Upper lobe of left lung (tissue), 6 donors: ENCODE measurements at regions not wholly inside any gene's neighbourhood (a gene's known extent, or its start where the extent isn't known, plus 50 kb on each side); places are given as distances from the start of the nearest gene placed in this dataset.
A peak's percentile ranks its signal among the peaks of the same experiment; 100 is the strongest.

Experiments used
- ATAC-seq, 2 donors: fragments of 200-7000 bp; cut with Tn5 transposase; one replicate each; pipeline ENCODE4 v1.9.1; 2022; ENCODE audit warnings: mild to moderate bottlenecking in 2 of 2, moderate library complexity in 2 of 2; ENCODE audit not compliant: low FRiP score in 2 of 2
- DNase-seq, 2 donors: peaks; one replicate each; pipeline ENCODE4 v3.0.0-alpha.2; 2019 to 2020
- H3K27ac ChIP-seq, 4 donors: fragments of 200-600 bp; sonication (generic); one replicate each; pipeline ENCODE4 v1.5.1; 2016 to 2019
- H3K27me3 ChIP-seq, 4 donors: fragments of 200-600 bp; sonication (generic); one replicate each; pipeline ENCODE4 v1.5.1; 2017 to 2019
- H3K36me3 ChIP-seq, 4 donors: fragments of 200-600 bp; sonication (generic); one replicate each; pipeline ENCODE4 v1.5.1; 2016 to 2019
- H3K4me1 ChIP-seq, 4 donors: fragments of 200-600 bp; sonication (generic); one replicate each; pipeline ENCODE4 v1.5.1; 2018 to 2019
- H3K4me3 ChIP-seq, 4 donors: fragments of 200-600 bp; sonication (generic); one replicate each; pipeline ENCODE4 v1.5.1; 2017 to 2019; ENCODE audit warnings: mild to moderate bottlenecking in 2 of 4, moderate library complexity in 1 of 4
- H3K9me3 ChIP-seq, 4 donors: fragments of 200-600 bp; sonication (generic); one replicate each; pipeline ENCODE4 v1.5.1; 2018 to 2019
- EP300 ChIP-seq, 4 donors: sonication (generic); formaldehyde crosslinking; IDR thresholded peaks; one replicate each; pipeline ENCODE4 v1.5.1; 2017; ENCODE audit warnings: antibody characterized with exemption in 4 of 4, control low read depth in 2 of 4
- POLR2A ChIP-seq, 4 donors: fragments of 450-650 bp; IDR thresholded peaks; one replicate each; pipeline ENCODE4 v1.5.1; 2016 to 2017; ENCODE audit warnings: antibody characterized with exemption in 4 of 4, mild to moderate bottlenecking in 2 of 4
- POLR2AphosphoS5 ChIP-seq, 2 donors: sonication (generic); formaldehyde crosslinking; IDR thresholded peaks; one replicate each; pipeline ENCODE4 v1.5.1; 2017; ENCODE audit warnings: antibody characterized with exemption in 2 of 2
- WGBS, 2 donors: methylation state at CpG; one replicate each; pipeline ENCODE4 v1.1.5; 2017 to 2018; 5-methylcytosine and 5-hydroxymethylcytosine counted together
- TF ChIP-seq, protein P1 (sequence below), 6 experiments: fragments of 450-650 bp in 4 of 6; fragments of 200-600 bp in 2 of 6; sonication (generic) in 2 of 6; IDR thresholded peaks; one replicate each; pipeline ENCODE4 v1.5.1; 2016 to 2019; ENCODE audit warnings: antibody characterized with exemption in 6 of 6
- donor health status: DM: no; HTN: no; CAD: no; lungs with moderate emphysema.
- donor health status: DM: no; HTN: yes; CAD: no; lungs with severe emphysema.

DNA sequence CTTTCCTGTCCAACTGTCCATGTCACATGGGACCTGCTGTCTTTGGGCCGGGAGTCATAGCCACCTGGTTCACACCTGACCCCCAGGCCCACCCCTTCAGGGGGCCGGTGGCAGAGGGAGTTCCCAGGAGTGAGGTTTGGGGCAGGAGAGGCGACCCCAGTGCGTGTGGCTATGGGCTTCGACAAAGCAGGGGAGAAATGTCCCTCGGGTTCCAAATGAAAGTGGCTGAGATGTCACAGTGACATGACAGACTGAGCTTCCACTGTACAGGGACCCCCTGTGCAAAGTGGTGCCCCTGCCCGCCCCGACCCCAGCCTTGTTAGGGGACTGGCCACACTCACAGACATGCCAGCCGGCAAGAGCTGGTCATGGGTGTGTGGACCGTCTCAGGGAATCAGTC lies 1297.0 kb downstream of the BRD1 start:
- DNase-seq (peak in 1 of 2 donors; percentile 57), ATAC-seq (no peak)
- WGBS, 2 donors: 85 to 86% methylated on average over 6 to 7 of the region's 10 CpGs
- Histone ChIP-seq H3K27ac (no peak overlapping the region), H3K4me3 (no peak overlapping the region), H3K4me1 (peaks cover 0 to 4% (median 0%) of the 10 kb centered on the region in 4 donors), H3K27me3 (no peaks in the 10 kb centered on the region), H3K9me3 (no peaks in the 10 kb centered on the region), H3K36me3 (no peaks in the 10 kb centered on the region)
- TF ChIP-seq EP300 (IDR thresholded peaks at IDR 0.05): no peak
- no peak for TF ChIP-seq POLR2AphosphoS5 (IDR thresholded peaks at IDR 0.05)
- TF ChIP-seq, protein P1, sequence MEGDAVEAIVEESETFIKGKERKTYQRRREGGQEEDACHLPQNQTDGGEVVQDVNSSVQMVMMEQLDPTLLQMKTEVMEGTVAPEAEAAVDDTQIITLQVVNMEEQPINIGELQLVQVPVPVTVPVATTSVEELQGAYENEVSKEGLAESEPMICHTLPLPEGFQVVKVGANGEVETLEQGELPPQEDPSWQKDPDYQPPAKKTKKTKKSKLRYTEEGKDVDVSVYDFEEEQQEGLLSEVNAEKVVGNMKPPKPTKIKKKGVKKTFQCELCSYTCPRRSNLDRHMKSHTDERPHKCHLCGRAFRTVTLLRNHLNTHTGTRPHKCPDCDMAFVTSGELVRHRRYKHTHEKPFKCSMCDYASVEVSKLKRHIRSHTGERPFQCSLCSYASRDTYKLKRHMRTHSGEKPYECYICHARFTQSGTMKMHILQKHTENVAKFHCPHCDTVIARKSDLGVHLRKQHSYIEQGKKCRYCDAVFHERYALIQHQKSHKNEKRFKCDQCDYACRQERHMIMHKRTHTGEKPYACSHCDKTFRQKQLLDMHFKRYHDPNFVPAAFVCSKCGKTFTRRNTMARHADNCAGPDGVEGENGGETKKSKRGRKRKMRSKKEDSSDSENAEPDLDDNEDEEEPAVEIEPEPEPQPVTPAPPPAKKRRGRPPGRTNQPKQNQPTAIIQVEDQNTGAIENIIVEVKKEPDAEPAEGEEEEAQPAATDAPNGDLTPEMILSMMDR (IDR thresholded peaks at IDR 0.05): no peak
- no peak for TF ChIP-seq POLR2A (IDR thresholded peaks at IDR 0.05)

DNA sequence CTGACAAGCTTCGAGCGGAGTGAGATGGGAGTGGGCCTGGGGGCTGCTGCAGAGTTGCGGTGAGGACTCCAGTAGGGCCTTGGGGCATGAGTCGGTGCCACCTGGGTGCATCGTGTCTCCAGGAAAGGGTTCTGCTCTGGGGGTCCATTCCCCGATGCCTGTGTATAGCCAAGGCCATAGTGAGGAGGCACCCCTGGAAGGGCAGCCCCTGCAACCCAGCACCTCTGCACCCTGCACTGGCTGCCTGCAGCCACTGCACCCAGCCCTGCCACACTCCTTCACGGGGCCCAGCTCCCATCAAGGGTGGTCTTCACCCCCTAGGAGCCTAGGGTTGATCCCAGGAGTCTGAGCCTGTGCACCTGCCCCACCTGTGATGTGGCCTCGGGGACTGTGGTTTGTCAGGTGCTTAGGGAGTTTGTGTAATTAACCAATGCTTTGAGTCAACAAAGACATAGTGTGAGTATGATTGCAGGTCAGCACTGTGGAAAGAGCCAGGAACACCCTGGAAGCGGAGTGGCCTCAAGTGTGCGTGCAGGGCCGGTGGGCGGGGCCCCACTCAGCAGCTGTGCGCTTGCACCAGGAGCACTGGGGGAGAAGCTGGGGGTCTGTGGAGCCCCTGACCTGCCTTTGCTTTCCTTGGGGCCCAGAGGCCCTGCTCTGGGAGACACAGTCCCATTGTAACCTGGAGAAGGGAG lies 1299.3 kb downstream of the BRD1 start:
- no peaks in the 10 kb centered on the region for H3K27me3 ChIP-seq
- no peak overlapping the region for H3K4me3 ChIP-seq
- peaks cover 0 to 4% (median 0%) of the 10 kb centered on the region in 4 donors for H3K4me1 ChIP-seq
- no peaks in the 10 kb centered on the region for H3K36me3 ChIP-seq
- no peak overlapping the region for H3K27ac ChIP-seq
- ATAC-seq: peak in 1 of 2 donors; percentile 63
- WGBS, 2 donors: 82 to 83% methylated on average over 3 to 13 of the region's 13 CpGs
- peak; percentile 79 to 84 for DNase-seq
- no peaks in the 10 kb centered on the region for H3K9me3 ChIP-seq
- TF ChIP-seq POLR2AphosphoS5 (IDR thresholded peaks at IDR 0.05) (no peak), EP300 (IDR thresholded peaks at IDR 0.05) (no peak), POLR2A (IDR thresholded peaks at IDR 0.05) (no peak)
- TF ChIP-seq, protein P1 (IDR thresholded peaks at IDR 0.05): no peak

DNA sequence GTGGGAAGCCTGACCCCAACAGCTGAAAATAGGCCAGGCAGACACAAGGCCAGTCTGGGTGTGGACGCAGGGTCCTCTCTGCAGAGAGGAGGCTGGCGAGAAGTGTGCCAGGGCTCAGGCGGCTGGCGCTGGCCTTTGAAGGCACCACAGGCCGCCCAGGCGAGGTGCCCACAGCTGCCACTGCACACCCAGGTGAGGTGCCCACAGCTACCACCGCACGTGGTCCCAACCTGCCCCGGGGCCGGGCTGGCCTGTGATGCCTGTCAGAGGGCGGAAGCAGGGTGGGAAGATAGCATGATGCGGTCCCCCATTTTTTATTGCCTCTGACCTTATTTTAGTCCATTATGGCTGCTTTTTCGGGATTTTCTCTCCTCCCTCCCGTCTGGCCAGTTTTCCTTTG lies 1303.9 kb downstream of the BRD1 start:
- 88 to 96% methylated on average over 13 to 14 of the region's 14 CpGs for WGBS, 2 donors
- DNase-seq: peak in 1 of 2 donors; percentile 79
- no peaks in the 10 kb centered on the region for H3K27me3 ChIP-seq

GRCh38 chr22:48523091-48523490 lies 1304.6 kb downstream of the BRD1 start:
- Histone ChIP-seq H3K4me3 (no peak overlapping the region), H3K27me3 (no peaks in the 10 kb centered on the region), H3K4me1 (peaks cover 0 to 1% (median 0%) of the 10 kb centered on the region in 4 donors), H3K36me3 (no peaks in the 10 kb centered on the region), H3K9me3 (no peaks in the 10 kb centered on the region), H3K27ac (no peak overlapping the region)
- ATAC-seq (no peak), DNase-seq (peak in 1 of 2 donors; percentile 74)
- 92% methylated on average over 7 to 19 of the region's 19 CpGs for WGBS, 2 donors
- TF ChIP-seq POLR2A (IDR thresholded peaks at IDR 0.05): no peak
- TF ChIP-seq, protein P1 (IDR thresholded peaks at IDR 0.05): no peak
- no peak for TF ChIP-seq EP300 (IDR thresholded peaks at IDR 0.05)
- no peak for TF ChIP-seq POLR2AphosphoS5 (IDR thresholded peaks at IDR 0.05)

More for the DNA sequence above, 1303.9 kb downstream of the BRD1 start:
- Histone ChIP-seq H3K9me3 (no peaks in the 10 kb centered on the region), H3K27ac (no peak overlapping the region), H3K4me3 (no peak overlapping the region), H3K36me3 (no peaks in the 10 kb centered on the region), H3K4me1 (peaks cover 0 to 4% (median 0%) of the 10 kb centered on the region in 4 donors)
- ATAC-seq: no peak
- TF ChIP-seq, protein P1 (IDR thresholded peaks at IDR 0.05): no peak
- no peak for TF ChIP-seq EP300 (IDR thresholded peaks at IDR 0.05)
- TF ChIP-seq POLR2A (IDR thresholded peaks at IDR 0.05): no peak
- no peak for TF ChIP-seq POLR2AphosphoS5 (IDR thresholded peaks at IDR 0.05)

DNA sequence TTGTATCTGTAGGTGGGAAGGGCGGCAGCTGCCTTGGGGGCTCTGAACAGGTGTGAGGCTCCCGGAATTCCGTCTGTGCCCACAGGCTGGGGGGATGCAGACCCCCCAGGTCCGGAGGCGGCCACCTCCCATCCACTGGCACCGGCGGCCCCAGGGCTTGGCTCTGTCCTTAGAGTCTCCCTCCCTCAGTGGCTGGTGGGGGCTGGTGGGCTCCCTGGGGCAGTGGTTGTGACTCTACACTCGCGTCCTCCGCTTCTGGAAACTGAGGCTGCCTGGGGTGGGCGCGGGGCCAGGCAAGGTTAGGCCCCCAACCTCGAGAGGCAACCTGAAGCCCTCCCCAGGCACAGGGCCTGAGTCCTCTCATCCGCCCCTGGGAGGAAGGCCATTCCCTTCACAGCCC lies 1305.4 kb downstream of the BRD1 start:
- WGBS, 2 donors: 88 to 95% methylated on average over 13 to 14 of the region's 14 CpGs
- ATAC-seq: no peak

More for the DNA sequence above, 1305.4 kb downstream of the BRD1 start:
- H3K27ac ChIP-seq: no peak overlapping the region
- H3K4me1 ChIP-seq: no peaks in the 10 kb centered on the region
- no peaks in the 10 kb centered on the region for H3K36me3 ChIP-seq
- no peaks in the 10 kb centered on the region for H3K9me3 ChIP-seq
- TF ChIP-seq EP300 (IDR thresholded peaks at IDR 0.05): no peak
- no peaks in the 10 kb centered on the region for H3K27me3 ChIP-seq
- DNase-seq: peak in 1 of 2 donors; percentile 72
- H3K4me3 ChIP-seq: no peak overlapping the region
